HG03469 (cell line): ENCODE measurements at regions not wholly inside any gene's neighbourhood (a gene's known extent, or its start where the extent isn't known, plus 50 kb on each side); places are given as distances from the start of the nearest gene placed in this dataset.

Source experiments
- ATAC-seq: cut with Tn5 transposase; IDR thresholded peaks from one replicate; pipeline ENCODE4 v1.9.1; 2021; ENCODE audit warnings: mild to moderate bottlenecking, moderate library complexity, moderate number of reproducible peaks; ENCODE audit not compliant: unreplicated experiment

DNA sequence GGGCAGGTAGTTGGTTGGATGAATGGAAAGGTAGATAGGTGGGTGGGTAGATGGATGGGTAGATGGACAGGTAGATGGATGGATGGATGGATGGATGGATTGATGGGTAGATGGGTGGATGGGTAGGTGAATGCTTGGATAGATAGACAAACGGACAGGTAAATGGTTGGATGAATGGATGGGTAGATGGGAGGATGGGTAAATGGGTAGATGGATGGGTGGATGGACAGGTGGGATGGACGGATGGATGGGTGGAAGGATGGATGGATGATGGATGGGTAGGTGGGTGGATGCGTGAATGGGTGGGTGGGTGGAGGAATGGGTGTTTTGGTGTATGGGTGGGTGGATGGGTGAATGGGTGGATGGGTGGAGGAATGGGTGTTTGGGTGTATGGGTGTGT lies 50.1 kb upstream of the ASAP2 start:
- ATAC-seq, result no peak

DNA sequence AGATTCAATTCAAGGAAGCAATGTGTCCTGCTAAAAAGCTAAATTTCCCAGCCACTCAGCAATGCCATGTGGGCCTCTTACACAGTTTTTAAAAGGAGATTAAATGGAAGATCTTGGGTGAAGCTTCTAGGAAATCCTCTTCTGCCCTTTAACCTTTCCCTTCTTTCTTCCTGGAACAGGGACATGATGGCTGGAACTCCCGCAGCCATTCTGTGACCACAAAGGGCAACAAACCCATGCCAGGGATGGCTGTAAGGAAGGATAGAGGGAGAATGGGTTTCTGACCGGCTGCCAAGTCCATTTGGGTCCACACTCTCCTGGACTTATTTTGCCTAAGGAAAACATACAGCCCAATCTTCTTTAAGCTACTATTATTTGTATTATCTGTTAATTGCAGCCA lies 52.6 kb upstream of the ASAP2 start:
- ATAC-seq, result no peak

DNA sequence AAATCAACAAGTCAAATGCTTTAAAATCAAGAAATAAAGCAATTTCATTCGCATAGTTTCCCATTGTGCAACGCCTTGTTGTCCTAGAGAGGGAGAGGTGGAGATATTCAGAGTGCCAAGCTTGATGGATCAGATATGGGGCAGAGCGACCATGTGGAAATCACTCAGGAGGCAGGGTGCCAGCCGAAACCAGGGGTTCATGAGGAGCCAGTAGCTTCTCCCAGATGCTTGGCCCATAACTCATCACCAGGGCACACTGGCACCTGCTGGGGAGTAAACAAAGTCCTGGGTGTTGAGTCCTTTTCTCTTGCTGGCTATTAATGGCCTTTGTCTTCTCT lies 53.0 kb upstream of the ASAP2 start:
- no peak for ATAC-seq

DNA sequence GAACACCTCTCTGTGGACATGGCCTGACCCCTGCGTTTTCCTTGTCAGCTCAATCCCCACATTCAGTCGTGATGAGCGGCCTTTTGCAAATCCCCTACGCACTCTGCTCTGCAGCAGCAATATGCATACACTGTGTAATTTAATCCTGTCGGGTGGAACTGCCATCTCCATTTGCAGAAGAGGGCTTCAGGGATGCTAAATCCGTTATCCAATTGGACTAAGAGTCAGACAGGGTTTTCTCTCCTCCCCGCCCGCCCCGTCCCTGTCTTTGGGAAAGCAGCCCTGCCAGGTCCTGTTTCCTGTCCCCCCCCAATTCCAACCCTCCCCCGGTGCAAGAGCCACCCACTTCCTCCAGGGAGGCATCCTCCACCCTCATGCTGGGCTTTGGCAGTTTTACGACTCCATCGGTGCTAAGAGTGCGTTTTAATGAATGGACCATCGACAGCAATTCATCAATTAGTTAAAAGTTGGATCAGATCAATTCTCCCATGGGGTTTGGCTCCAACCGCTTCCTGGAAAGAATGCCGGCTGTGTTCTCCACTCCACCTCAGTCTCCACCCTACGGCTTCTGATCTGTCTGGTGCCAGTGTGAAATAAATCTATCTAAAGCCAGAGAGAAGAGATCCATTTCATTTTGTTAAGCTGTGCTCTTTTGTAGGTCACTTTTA lies 53.5 kb upstream of the ASAP2 start:
- ATAC-seq, result no peak

DNA sequence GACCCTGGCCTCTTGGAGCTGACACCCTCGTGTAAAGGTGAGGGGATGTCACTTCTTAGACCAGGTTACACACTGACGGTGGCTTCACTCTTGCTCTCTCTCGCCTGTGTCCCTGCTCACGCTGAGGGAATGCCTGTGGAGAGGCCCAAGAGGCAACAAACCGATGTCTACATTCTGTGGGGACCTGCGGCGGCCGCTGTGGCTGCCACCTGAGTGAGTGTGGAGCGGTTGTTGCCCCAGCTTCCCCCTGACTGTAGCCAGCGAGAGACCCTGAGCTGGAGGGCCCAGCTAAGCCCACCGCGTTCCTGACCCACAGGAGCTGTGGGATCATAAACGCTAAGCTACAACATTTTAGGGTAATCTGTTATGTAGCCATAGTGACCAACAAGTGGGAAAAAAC lies 55.7 kb upstream of the ASAP2 start:
- no peak for ATAC-seq

DNA sequence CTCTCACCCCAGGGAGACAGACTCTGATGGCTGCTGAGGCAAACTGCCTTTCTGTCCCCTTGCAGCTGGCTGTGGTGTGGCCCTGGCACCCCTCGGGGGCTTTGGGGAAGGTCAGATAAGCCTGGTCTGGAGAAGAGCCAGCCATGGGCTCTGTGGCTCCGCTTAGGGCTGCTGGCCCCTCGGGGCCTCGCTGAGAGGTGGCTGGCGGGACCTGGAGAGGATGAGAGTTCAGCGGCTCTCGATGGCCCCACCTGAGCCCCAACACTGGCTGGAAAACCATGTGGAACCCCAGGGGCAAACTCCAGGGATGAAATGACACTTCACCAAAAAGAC lies 56.1 kb upstream of the ASAP2 start:
- no peak for ATAC-seq

DNA sequence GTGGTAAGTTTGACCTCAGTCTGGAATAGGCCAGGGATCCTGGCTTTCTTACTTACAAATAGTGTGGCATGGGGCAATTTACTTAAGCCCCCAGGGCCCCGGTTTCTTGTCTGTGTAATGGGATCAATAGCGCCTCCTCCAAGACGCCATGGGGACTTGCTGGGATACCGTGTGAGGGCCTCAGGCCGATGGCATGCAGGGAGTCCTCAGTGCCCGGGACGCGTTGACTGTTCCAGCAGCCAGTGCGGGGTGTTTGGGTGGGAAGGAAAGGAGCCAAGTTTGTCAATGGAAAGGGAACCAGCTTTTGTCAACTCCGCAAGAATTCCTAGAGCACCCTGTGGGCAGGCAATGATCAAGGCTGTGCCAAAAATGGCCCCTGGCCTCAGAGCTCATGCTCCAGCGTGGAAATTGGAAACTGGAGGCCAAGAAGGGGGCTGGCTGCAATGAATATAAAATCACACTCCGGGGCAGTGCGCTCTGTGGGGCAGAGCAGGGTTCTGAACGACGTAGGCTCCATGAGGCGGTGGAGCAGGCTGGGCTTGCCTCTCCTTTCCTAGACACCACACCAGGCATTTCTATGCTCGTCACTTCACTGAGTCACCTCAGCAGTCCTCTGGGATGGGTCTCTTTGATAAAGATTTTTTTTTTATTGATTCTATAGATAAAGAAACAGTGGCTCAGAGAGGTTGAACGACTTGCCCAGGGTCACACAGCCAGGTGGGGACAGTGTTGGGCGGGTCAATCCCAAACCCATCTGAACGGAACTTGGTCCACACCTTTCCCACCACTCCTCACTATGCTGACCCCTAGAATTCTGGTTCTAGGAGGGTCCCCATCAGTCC lies 56.7 kb upstream of the ASAP2 start:
- ATAC-seq, result no peak

DNA sequence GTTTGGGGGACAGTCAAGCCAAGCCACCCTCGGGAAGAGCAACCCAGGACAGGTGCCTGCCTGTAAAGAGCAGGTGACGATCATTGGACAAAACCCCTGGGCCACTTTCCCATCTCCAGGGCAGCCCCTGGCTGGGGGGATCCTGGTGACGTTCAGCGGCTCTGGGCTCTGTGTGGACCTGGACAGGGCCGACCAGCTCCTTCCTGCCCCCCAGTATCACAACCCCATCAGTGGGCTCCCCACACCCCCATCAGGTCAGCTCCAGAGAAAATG lies 57.3 kb upstream of the ASAP2 start:
- no peak for ATAC-seq

DNA sequence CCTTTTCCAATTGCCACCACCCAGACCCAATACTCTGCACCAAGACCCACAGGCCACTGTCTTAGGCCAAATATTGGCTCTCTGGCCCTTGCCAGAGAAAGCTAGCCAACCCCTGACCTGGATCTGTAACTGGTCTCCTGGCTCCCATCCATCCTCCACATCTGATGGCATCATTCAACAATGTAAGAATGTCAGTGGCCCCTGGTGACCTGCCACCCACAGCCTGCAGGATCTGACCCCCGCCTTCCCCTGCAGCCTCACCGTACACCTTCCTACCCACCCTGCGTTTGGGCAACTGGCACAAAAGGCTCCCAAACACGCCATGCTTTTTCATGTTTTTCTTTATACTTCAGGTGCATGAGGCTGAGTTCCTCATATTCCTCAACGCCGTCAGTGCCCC lies 60.0 kb upstream of the ASAP2 start:
- ATAC-seq, result no peak

DNA sequence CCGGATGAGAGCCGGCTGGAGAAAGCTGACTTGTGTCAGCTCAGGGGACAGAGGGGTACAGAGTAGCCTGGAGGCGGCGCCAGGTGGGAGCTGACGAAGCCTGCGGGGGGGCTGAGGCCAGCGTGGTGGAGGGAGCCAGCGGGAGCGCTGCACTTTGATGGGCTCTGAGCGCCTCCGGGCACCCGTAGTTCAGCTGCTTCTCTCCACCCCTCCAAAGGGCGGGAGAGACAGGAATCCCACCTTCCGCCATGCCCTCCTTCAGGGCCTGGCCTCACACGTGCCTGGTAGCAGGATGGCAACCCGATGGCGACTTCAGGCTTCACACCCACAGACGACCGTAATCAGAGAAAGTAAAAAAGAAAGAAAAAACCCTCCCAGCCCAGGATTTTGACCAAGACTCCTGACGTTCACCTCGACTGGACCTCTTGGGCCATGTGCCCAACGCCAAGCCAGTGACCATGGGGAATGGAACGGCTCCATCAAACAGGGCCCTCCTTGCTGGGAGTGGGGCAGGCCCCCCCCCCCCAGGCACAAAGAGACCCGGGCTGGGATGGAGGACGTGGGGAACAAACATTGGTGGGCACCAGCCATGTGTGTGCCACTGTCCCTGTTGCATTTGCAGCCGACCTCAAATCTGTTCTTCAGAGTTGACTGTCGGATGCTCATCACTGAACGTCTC lies 60.7 kb upstream of the ASAP2 start:
- ATAC-seq, result no peak

DNA sequence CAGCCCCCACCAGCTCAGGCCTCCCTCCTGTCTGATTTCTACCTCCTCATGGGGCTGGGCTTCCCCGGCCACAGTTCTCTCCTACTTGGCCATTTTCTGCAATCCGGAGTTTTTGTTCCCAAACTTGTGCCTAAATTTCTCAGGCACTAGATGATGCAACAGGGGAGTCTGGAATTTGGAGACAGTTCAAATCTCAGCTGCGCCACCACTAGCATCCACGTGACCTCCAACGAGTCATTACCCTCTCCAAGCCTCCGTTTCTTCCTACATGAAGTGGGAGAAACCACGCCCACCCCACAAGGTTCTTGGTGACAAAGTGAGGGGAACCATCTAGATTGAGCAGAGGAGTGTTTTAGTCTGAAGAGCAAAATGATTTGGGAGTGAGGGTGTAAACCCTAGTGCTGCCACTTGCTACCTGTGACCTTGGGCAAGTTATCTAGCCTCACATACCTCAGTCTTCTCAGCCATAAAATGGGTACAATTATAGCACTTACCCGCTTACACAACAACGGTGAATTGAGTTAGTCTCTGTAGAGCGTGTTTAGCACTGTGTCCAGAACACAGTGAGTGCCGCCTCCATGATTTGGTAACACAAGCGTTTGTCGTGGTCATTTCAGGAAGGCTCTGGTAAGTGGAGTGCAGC lies 61.4 kb upstream of the ASAP2 start:
- ATAC-seq, result no peak

DNA sequence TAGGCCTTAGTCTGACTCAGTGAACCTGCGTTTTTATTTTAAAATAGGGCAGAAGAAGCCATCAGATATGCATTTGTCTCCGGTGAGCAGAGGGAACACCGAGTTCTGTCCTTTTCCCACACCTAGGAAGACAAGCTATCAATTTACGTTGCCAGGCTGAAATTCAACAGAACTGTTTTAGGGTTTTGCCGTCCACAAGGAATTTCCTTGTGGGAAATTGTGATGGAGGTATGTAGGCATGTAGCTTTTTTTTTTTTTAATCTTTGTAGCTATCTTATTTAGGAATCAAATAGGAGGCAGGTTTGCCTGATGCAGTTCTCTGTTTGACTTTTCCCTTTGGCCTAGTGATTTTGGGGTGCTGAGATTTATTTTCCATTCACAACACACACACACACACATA lies 62.0 kb upstream of the ASAP2 start:
- ATAC-seq, result no peak

DNA sequence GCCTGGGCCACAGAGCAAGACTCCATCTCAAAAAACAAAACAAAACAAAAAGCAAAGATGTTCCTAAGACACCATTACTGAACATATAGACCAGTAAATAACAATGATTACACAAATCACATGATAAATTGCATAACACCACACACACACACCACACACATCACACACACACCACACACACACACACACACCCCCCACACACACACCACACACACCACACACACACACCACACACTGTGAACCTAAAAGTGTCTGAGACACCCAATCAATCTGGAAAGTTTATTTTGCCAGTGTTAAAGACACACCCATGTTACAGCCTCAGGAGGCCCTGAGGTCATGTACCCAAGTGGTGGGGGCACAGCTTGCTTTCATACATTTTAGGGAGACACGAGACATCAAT lies 62.6 kb upstream of the ASAP2 start:
- ATAC-seq, result no peak

DNA sequence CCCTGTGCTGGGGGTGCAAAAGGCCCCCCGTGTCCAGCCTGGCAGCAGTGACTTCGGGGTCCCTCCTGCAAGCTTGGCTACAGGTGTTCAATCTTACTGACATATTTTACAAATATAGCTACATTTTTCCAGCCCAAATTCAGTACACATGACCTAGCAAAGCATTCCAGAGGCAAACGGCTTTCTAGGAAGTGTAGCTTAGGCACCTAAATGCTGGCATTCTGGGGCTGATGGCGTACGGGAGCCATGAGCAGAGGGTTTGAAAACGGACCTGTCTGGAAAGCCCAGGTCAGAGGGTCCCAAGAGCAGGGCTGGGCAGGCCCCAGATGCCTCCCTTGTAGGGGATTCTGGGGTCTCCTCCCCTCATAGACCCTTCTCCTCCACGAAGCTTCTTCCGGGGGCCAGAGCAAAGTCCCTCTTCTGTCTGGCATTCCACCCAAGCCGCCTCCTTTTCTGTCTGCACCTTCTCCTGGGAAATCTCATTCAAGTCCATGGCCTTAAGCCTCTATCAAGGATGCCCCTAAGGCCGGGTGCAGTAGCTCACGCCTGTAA lies 63.3 kb upstream of the ASAP2 start:
- ATAC-seq, result no peak

DNA sequence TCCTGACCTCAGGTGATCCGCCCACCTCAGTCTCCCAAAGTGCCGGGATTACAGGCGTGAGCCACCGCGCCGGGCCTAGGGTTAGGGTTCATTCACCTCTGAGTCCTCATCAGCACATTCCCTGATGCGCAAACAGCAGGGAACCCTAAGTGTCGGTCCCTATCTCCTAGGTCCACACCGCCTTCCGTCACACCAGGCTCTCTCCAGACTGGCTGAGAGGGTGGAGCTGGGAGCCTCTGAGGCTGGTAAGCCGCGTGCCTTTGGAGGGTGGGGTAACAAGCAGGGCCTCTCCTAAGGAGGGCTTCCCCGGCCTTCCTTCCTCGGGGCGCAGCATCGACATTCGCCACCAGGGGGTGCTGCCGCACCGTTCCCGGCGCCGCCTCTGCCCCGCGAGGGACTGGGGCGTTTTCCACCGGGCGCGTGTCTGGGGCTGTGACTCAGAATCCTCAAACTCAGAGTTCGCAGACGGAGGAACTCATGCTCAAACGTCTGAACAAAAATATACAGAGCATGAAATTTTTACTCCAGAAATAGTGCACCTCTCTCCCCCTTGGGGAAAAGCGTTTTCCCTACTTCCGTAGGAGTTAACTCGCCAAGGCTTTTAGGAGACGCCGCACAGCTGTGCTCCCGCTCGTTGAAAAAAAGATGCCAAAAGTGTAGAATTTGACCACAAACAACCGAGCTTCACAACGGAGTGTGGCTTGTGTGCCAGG lies 63.9 kb upstream of the ASAP2 start:
- ATAC-seq, result no peak

DNA sequence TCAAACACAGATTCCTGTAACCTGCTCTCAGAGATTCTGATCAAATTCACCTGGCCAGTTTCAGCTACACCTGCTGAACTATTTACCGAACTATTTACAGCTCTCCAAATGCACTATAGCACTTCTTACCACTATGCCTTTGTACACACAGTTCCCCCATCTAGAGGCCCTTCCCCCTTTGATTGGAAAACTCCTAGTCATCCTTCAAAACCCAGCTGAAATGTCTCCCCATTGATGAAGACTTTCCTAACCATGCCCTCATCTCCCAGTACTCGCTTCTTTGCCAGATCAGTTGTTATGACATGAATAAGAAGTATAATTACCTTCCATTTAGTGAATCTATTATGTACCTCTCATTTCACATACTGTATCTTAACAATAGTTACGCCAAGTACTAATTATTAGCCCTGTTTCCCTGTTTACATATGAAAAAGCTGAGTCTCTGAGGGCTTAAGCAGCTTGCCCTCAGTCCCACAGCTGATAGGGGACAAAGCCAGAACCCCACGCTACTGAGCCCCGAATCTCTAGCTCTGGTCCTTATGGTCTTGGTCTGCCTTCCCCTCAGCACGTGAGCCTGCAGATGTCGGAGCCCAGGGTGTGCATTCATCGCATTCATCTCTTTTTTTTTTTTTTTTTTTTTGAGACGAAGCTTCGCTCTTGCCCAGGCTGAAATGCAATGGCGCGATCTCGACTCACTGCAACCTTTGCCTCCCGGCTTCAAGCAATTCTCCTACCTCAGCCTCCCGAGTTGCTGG lies 64.7 kb upstream of the ASAP2 start:
- no peak for ATAC-seq

DNA sequence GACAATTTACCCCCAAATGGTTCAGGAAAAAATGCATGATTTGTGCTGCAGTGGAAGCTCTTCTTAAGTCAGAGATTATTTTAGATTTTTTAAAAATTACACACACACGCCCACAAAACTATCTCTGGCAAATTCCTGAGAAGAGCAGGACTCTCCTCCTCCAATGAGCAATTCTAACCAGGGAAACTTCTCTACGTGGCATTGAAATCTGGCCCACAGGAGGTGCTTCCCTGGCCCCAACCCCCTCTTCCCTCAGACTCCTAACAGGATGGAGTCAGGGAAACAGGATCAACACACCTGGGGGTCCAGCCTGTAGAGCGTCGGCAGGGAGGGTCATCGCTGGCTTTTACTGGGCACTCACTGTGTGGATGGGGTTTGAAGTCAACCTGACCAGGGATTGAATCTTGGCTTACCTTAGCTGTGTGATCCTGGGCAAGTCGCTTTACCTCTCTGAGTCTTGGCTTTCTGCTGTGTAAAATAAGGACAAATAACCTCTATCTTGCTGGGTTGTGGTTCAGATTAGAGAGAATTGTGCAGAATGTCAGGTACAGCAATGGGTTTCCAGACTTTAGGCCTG lies 65.4 kb upstream of the ASAP2 start:
- ATAC-seq, result no peak

DNA sequence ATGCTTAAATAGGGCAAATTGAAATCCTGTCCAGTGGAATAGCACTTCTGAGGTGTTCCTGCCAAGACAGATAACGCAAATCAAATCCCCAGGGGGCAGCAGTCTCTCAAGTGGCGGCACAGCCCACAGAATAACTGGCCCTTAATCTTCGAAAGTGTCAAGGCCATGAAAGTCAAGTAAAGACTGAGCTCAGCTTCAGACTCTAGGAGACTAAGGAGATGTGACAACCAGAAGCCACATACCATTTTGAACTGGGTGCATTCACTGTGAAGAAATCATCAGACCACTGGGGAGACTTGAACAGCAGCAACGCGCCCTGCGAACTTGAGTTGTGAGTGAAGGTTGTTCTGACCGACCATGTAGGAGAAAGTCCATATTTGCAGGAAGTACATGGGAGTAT lies 66.0 kb upstream of the ASAP2 start:
- no peak for ATAC-seq

DNA sequence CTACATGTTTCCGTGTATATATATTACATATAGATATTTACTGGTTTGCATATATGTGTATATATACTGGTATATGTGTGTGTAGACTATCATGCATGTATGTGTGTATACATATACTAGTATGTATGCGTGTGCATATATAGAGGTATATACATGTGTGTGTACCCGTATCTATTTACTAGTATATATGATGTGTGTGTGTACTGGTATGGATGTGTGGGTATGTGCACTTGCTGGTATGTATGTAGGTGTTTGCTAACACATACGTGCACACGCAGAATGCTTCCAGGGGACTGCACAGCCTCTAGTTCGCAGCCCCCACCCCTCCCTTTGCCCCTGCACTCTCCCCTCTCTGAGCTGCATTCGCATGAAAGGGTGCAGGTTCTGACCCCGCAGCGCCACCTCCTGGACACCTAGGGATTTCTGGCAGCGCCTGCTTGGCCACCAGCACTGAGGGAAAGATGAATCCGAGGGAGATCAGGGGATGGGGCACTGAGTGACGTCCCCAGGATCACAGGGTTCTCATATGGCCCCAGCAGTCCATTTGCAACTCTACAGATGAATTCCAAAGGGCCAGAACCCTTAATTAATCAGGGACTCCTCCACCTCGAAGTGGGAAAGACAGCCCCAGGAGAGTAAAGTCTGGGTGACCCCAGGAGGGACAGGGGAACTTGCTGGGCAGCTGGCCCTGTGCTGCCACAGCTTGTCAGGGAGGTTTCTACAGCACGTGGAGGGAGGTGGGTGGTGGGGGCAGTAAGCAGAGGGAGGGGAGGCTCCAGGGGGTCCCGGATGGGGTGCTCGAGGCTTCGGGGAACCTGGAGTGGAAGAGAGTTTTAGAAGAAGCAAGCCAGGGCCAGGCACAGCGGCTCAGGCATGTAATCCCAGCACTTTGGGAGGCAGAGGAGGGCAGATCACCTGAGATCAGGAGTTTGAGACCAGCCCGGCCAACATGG lies 66.8 kb upstream of the ASAP2 start:
- no peak for ATAC-seq
